ENCODE measurements at regions not wholly inside any gene's neighbourhood (a gene's known extent, or its start where the extent isn't known, plus 50 kb on each side); places are given as distances from the start of the nearest gene placed in this dataset.

- DNase-seq = peak; percentile 83 to 90
These were observed 56.8 kb downstream of the CXCL13 start for GRCh38 chr4:77662396-77662795.
